ENCODE measurements at regions not wholly inside any gene's neighbourhood (a gene's known extent, or its start where the extent isn't known, plus 50 kb on each side); places are given as distances from the start of the nearest gene placed in this dataset.

DNA sequence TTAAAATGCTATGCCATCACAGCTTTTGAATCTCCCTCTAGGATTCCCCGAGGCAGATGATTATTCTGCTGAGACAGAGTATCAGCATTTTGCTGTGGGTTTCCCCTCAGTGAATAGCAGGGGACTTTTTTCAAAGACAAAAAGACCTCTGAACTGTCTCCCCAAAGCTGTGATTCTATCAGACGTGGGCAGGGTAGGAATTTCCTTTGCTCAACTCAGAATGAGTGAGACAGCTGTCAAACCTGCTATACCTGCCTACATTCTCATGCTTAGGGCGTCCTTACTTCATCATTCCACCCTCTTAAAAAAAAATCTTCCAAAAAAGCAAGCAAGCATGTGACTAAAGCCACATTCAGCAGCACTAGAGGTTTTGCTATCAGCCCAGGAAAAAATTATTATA, 147.6 kb upstream of the FAM83B start:
- intact Hi-C loops (cut with DNase I, micrococcal nuclease): no loop called here
- TF ChIP-seq CTCF (IDR thresholded peaks at IDR 0.05): no peak

GRCh38 chr6:54700158-54700557, 146.4 kb upstream of the FAM83B start:
- no peak for TF ChIP-seq CTCF (IDR thresholded peaks at IDR 0.05)
- CTCF ChIA-PET: no interaction called here
- H3K9me3 Mint-ChIP-seq: no peaks in the 10 kb centered on the region

More for the DNA sequence above, 147.6 kb upstream of the FAM83B start:
- no peaks in the 10 kb centered on the region for H3K36me3 Mint-ChIP-seq (ENCODE audit: low read depth)
- no peaks in the 10 kb centered on the region for H3K27me3 Mint-ChIP-seq
- no peaks in the 10 kb centered on the region for H3K4me1 Mint-ChIP-seq (ENCODE audit: low read depth)
- no peak overlapping the region for H3K27ac Mint-ChIP-seq
- Histone ChIP-seq H3K9me3 (ENCODE audit: control insufficient read depth in 1 of 2, insufficient read depth in 1 of 2, low read length in 2 of 2) (no peaks in the 10 kb centered on the region), H3K4me3 (ENCODE audit: low read length) (no peak overlapping the region), H3K27me3 (ENCODE audit: control insufficient read depth in 1 of 2, insufficient read depth in 2 of 2, low read length in 2 of 2) (no peaks in the 10 kb centered on the region), H3K4me1 (ENCODE audit: insufficient read depth, low read length) (no peaks in the 10 kb centered on the region), H3K36me3 (ENCODE audit: insufficient read depth, low read length) (no peaks in the 10 kb centered on the region), H3K27ac (ENCODE audit: low read depth in 1 of 2, low read length in 2 of 2) (no peak overlapping the region)
- CTCF ChIA-PET: no interaction called here
- POLR2A ChIA-PET: no interaction called here
- ATAC-seq (ENCODE audit: poor library complexity) (no peak), DNase-seq (no peak)
- H3K9me3 Mint-ChIP-seq: no peaks in the 10 kb centered on the region
- no peak overlapping the region for H3K4me3 Mint-ChIP-seq

GRCh38 chr6:54702772-54703171, 143.8 kb upstream of the FAM83B start:
- no peak overlapping the region for H3K27ac Mint-ChIP-seq
- no peaks in the 10 kb centered on the region for H3K27me3 Mint-ChIP-seq
- TF ChIP-seq CTCF (IDR thresholded peaks at IDR 0.05): no peak
- no peaks in the 10 kb centered on the region for H3K9me3 Mint-ChIP-seq
- no peaks in the 10 kb centered on the region for H3K36me3 Mint-ChIP-seq (ENCODE audit: low read depth)
- intact Hi-C loops (cut with DNase I, micrococcal nuclease): no loop called here
- CTCF ChIA-PET: no interaction called here
- no peaks in the 10 kb centered on the region for H3K9me3 ChIP-seq (ENCODE audit: control insufficient read depth in 1 of 2, insufficient read depth in 1 of 2, low read length in 2 of 2)
- DNase-seq (no peak), ATAC-seq (ENCODE audit: poor library complexity) (no peak)
- no peak overlapping the region for H3K4me3 ChIP-seq (ENCODE audit: low read length)
- no peaks in the 10 kb centered on the region for H3K4me1 Mint-ChIP-seq (ENCODE audit: low read depth)
- H3K27ac ChIP-seq (ENCODE audit: low read depth in 1 of 2, low read length in 2 of 2): no peak overlapping the region
- POLR2A ChIA-PET: no interaction called here
- H3K36me3 ChIP-seq (ENCODE audit: insufficient read depth, low read length): no peaks in the 10 kb centered on the region
- H3K4me1 ChIP-seq (ENCODE audit: insufficient read depth, low read length): no peaks in the 10 kb centered on the region
- H3K4me3 Mint-ChIP-seq: no peak overlapping the region
- no peaks in the 10 kb centered on the region for H3K27me3 ChIP-seq (ENCODE audit: control insufficient read depth in 1 of 2, insufficient read depth in 2 of 2, low read length in 2 of 2)

More at GRCh38 chr6:54700158-54700557, 146.4 kb upstream of the FAM83B start:
- no peaks in the 10 kb centered on the region for H3K27me3 ChIP-seq (ENCODE audit: control insufficient read depth in 1 of 2, insufficient read depth in 2 of 2, low read length in 2 of 2)
- no peaks in the 10 kb centered on the region for H3K36me3 Mint-ChIP-seq (ENCODE audit: low read depth)
- H3K36me3 ChIP-seq (ENCODE audit: insufficient read depth, low read length): no peaks in the 10 kb centered on the region
- no peak overlapping the region for H3K4me3 ChIP-seq (ENCODE audit: low read length)
- no peak for DNase-seq
- H3K4me3 Mint-ChIP-seq: no peak overlapping the region
- H3K4me1 ChIP-seq (ENCODE audit: insufficient read depth, low read length): no peaks in the 10 kb centered on the region
- ATAC-seq (ENCODE audit: poor library complexity): no peak
- POLR2A ChIA-PET: no interaction called here
- H3K27ac ChIP-seq (ENCODE audit: low read depth in 1 of 2, low read length in 2 of 2): no peak overlapping the region
- H3K27me3 Mint-ChIP-seq: no peaks in the 10 kb centered on the region
- intact Hi-C loops (cut with DNase I, micrococcal nuclease): no loop called here
- H3K27ac Mint-ChIP-seq: no peak overlapping the region
- no peaks in the 10 kb centered on the region for H3K4me1 Mint-ChIP-seq (ENCODE audit: low read depth)
- no peaks in the 10 kb centered on the region for H3K9me3 ChIP-seq (ENCODE audit: control insufficient read depth in 1 of 2, insufficient read depth in 1 of 2, low read length in 2 of 2)

Data from CD4-positive, alpha-beta T cell (primary cell).